Pancreas (tissue), 10 donors: ENCODE measurements at regions not wholly inside any gene's neighbourhood (a gene's known extent, or its start where the extent isn't known, plus 50 kb on each side); places are given as distances from the start of the nearest gene placed in this dataset.
"Not testable (repeated sequence)": the region's sequence is repeated elsewhere in the genome, so short reads cannot be mapped to it uniquely, and the experiment has no call there.

Experiments
- ATAC-seq, 4 donors: fragments of 200-7000 bp; cut with Tn5 transposase; one replicate each; pipeline versions ENCODE4 v1.8.0 to v1.9.1; 2020; ENCODE audit warnings: mild to moderate bottlenecking in 4 of 4, moderate library complexity in 4 of 4
- DNase-seq, 6 donors: peaks; one replicate each; pipeline ENCODE4 v3.0.0-alpha.2; 2020
- FAIRE-seq: peaks from 2 replicates; lab custom pipeline; 2012; peaks lifted over from hg19 to GRCh38; lab: Jason Lieb, UNC
- H3K27ac ChIP-seq, 4 donors: fragments of 200-600 bp; sonication (generic); 1 replicate in 3 of 4; 2 replicates in 1 of 4; pipeline versions ENCODE4 v1.5.0 to v1.8.0; 2020
- H3K27me3 ChIP-seq, 4 donors: fragments of 200-600 bp; one replicate each; pipeline ENCODE4 v1.8.0; 2021
- H3K36me3 ChIP-seq, 3 donors: fragments of 200-600 bp; sonication (generic) in 1 of 3; one replicate each; pipeline versions ENCODE4 v1.5.0 to v1.8.0; 2020 to 2021
- H3K4me1 ChIP-seq, 3 donors: fragments of 200-600 bp; one replicate each; pipeline ENCODE4 v1.8.0; 2021
- H3K4me3 ChIP-seq, 4 donors: fragments of 200-600 bp; sonication (generic) in 2 of 4; one replicate each; pipeline versions ENCODE4 v1.5.0 to v1.8.0; 2020 to 2021
- H3K9me3 ChIP-seq, 4 donors: fragments of 200-600 bp; one replicate each; pipeline ENCODE4 v1.8.0; 2021
- CTCF ChIP-seq, 4 donors: fragments of 200-600 bp; sonication (generic) in 3 of 4; IDR thresholded peaks; one replicate each; pipeline versions ENCODE4 v1.5.0 to v1.8.0; 2021; ENCODE audit warnings: antibody characterized with exemption in 4 of 4
- WGBS, 2 donors: extraction: QIAGEN DNeasy Blood & Tissue Kit; methylation state at CpG; one replicate each; pipeline ENCODE4 v1.1.7; 2013; 5-methylcytosine and 5-hydroxymethylcytosine counted together
- intact Hi-C, 3 donors: fragments of 100-400 bp; cut with DNase I; formaldehyde crosslinking; loops; one replicate each; pipeline versions ENCODE4 v1.11.1 to v1.14.2; 2022
- donor health status: healthy with polysubstance abuse.
- donor health status: DM: no; HTN: no; CAD: no; lungs with moderate emphysema.
- donor health status: DM: no; HTN: no; CAD: no.
- donor health status: control.
- donor health status: control.
- donor health status: Bipolar disorder and iron deficiency.
- donor health status: DM: yes; HTN: yes; CAD: no.
- donor health status: DM: no; HTN: no; CAD: no.
- donor health status: DM: no; HTN: no; CAD: no.
- donor health status: DM: yes; HTN: yes; CAD: no.

- FAIRE-seq = no peak
- 49 to 54% methylated on average over 24 of the region's 24 CpGs for WGBS, 2 donors
- peak; percentile 82 to 93 (median 92) for ATAC-seq
- no peaks in the 10 kb centered on the region for H3K36me3 ChIP-seq
- peaks cover 0 to 4% (median 0%) of the 10 kb centered on the region in 3 donors for H3K4me1 ChIP-seq
- DNase-seq = peak; percentile 33 to 66 (median 43)
- no peaks in the 10 kb centered on the region for H3K9me3 ChIP-seq
- TF ChIP-seq CTCF (IDR thresholded peaks at IDR 0.05) = no peak
- peak overlapping the region; percentile 5 to 45 (median 33) for H3K4me3 ChIP-seq
- intact Hi-C loops = no loop called here
- H3K27me3 ChIP-seq = no peaks in the 10 kb centered on the region
- peak overlapping the region; percentile 64 to 75 (median 64) for H3K27ac ChIP-seq
Measured at GRCh38 chr13:60267498-60268202, 103.9 kb upstream of the DIAPH3 start.

GRCh38 chr13:60268203-60268555 is 104.5 kb upstream of the DIAPH3 start:
- Histone ChIP-seq H3K4me3 (peak overlapping the region; percentile 5 to 45 (median 33)), H3K4me1 (peaks cover 0 to 4% (median 0%) of the 10 kb centered on the region in 3 donors), H3K27ac (peak overlapping the region; percentile 64 to 75 (median 64)), H3K27me3 (no peaks in the 10 kb centered on the region), H3K36me3 (no peaks in the 10 kb centered on the region), H3K9me3 (no peaks in the 10 kb centered on the region)
- 45 to 47% methylated on average over 8 of the region's 8 CpGs for WGBS, 2 donors
- no peak for FAIRE-seq
- no peak for DNase-seq
- peak in 3 of 4 donors; percentile 9 to 33 (median 27) for ATAC-seq
- TF ChIP-seq CTCF (IDR thresholded peaks at IDR 0.05) = no peak
- intact Hi-C loops = no loop called here

DNA sequence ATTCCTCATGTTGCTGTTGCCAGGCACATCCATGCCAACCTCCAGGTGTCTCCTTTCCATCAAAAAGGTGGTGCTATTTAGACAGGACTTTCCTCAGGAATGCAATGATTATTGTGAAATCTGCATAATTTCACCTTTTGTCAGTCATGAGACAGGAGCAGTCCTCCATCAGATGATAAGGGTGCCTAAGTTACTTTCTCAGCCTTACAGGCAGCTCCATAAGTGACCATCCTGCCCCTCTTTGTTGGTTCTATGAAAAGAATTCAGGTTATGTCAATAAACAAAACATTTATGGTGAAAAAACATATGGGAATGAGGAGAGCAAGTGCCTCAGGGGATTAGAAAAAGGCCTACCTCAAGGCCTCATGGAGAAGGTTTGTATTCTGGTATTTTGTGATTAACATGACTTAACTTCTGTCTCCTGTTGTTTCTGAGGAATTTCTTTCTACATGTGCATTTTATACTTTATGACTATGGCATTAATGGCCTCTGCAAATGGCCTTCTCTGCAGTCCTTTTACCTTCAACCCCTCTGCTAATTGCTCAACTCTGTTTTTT is 110.3 kb upstream of the DIAPH3 start:
- no peak for ATAC-seq

GRCh38 chr13:60274655-60275054 is 110.9 kb upstream of the DIAPH3 start:
- Histone ChIP-seq H3K27me3 (no peaks in the 10 kb centered on the region), H3K4me1 (peaks cover 0 to 3% (median 0%) of the 10 kb centered on the region in 3 donors), H3K4me3 (no peak overlapping the region), H3K36me3 (no peaks in the 10 kb centered on the region), H3K9me3 (no peaks in the 10 kb centered on the region), H3K27ac (no peak overlapping the region)
- FAIRE-seq (no peak), DNase-seq (no peak), ATAC-seq (no peak)
- intact Hi-C loops = no loop called here
- TF ChIP-seq CTCF (IDR thresholded peaks at IDR 0.05) = no peak
- WGBS, 2 donors = 93 to 96% methylated on average over 12 of the region's 12 CpGs

More for the DNA sequence above, 110.3 kb upstream of the DIAPH3 start:
- Histone ChIP-seq H3K36me3 (no peaks in the 10 kb centered on the region), H3K27ac (no peak overlapping the region), H3K4me1 (peaks cover 0 to 4% (median 0%) of the 10 kb centered on the region in 3 donors), H3K9me3 (no peaks in the 10 kb centered on the region), H3K27me3 (no peaks in the 10 kb centered on the region), H3K4me3 (no peak overlapping the region)
- DNase-seq (no peak), FAIRE-seq (no peak)
- no peak for TF ChIP-seq CTCF (IDR thresholded peaks at IDR 0.05)
- intact Hi-C loops = no loop called here

DNA sequence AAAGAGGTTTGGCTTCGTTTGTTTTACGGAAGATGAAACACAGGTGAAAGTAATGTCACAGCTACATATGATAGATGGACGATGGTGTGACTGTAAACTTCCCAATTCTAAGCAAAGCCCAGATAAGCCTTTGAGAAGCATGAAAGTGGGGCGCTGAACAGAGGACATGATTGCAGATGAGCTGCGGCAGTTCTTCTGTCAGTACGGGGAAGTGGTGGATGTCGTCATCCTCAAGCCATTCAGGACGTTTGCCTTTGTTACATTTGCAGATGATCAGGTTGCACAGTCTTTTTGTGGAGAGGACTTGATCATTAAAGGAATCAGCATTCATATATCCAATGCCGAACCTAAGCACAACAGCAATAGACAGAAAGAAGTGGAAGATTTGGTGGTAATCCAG is 111.5 kb upstream of the DIAPH3 start:
- FAIRE-seq = no peak
- no peaks in the 10 kb centered on the region for H3K36me3 ChIP-seq
- no peak for DNase-seq
- no peak overlapping the region for H3K27ac ChIP-seq
- H3K4me3 ChIP-seq = no peak overlapping the region
- no peak for ATAC-seq
- no peaks in the 10 kb centered on the region for H3K9me3 ChIP-seq
- intact Hi-C loops = no loop called here
- H3K27me3 ChIP-seq = no peaks in the 10 kb centered on the region
- no peak for TF ChIP-seq CTCF (IDR thresholded peaks at IDR 0.05)
- WGBS, 2 donors = 77 to 81% methylated on average over 9 of the region's 9 CpGs
- no peaks in the 10 kb centered on the region for H3K4me1 ChIP-seq

DNA sequence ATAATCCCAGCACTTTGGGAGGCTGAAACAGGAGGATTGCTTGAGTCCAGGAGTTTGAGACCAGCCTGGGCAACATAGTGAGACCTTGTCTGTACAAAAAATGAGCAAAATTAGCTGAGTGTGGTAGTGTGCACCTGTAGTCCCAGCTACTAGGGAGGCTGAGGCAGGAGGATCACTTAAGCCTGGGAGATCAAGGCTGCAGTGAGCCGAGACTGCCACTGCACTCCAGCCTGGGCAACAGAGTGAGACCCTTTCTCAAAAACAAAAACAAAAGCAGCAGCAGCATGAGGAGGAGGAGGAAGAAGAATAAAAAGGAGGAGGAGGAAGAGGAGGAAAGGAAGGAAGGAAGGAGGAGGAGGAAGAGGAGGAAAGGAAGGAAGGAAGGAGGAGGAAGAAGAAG is 116.5 kb upstream of the TDRD3 start:
- WGBS, 2 donors = 97 to 100% methylated on average over 1 of the region's 1 CpG
- H3K9me3 ChIP-seq, H3K27ac ChIP-seq, FAIRE-seq, ATAC-seq, H3K4me1 ChIP-seq, H3K4me3 ChIP-seq, DNase-seq, intact Hi-C loops, H3K27me3 ChIP-seq, H3K36me3 ChIP-seq: not testable (repeated sequence)
